ENCODE measurements at regions not wholly inside any gene's neighbourhood (a gene's known extent, or its start where the extent isn't known, plus 50 kb on each side); places are given as distances from the start of the nearest gene placed in this dataset.
A peak's percentile ranks its signal among the peaks of the same experiment; 100 is the strongest.

- Histone ChIP-seq H3K27me3 (ENCODE audit: insufficient read depth, low read length) (no peaks in the 10 kb centered on the region), H3K9me3 (ENCODE audit: control insufficient read depth in 1 of 2, low read length in 2 of 2) (no peaks in the 10 kb centered on the region), H3K4me1 (ENCODE audit: insufficient read depth, low read length) (no peaks in the 10 kb centered on the region), H3K36me3 (ENCODE audit: insufficient read depth, low read length) (no peaks in the 10 kb centered on the region), H3K27ac (ENCODE audit: low read depth, low read length) (no peak overlapping the region), H3K4me3 (ENCODE audit: low read length in 2 of 2) (no peak overlapping the region)
- intact Hi-C loops (cut with micrococcal nuclease) = no loop called here
- no peaks in the 10 kb centered on the region for H3K36me3 Mint-ChIP-seq
- H3K4me3 Mint-ChIP-seq = no peak overlapping the region
- no peaks in the 10 kb centered on the region for H3K27me3 Mint-ChIP-seq
- H3K4me1 Mint-ChIP-seq = no peaks in the 10 kb centered on the region
- peaks cover 0 to 23% (median 5%) of the 10 kb centered on the region in 8 donors for H3K9me3 Mint-ChIP-seq
- no peak overlapping the region for H3K27ac Mint-ChIP-seq
- no peak for DNase-seq
- CTCF ChIA-PET (ENCODE audit: partially characterized antibody) = no interaction called here
- POLR2A ChIA-PET (ENCODE audit: partially characterized antibody) = no interaction called here
Measured at GRCh38 chr9:29691758-29692407, 2118.6 kb upstream of the C9orf72 start.

GRCh38 chr9:29697011-29697410 lies 2123.7 kb upstream of the C9orf72 start:
- no peak overlapping the region for H3K4me3 Mint-ChIP-seq
- ChIA-PET CTCF (ENCODE audit: partially characterized antibody) (no interaction called here), POLR2A (ENCODE audit: partially characterized antibody) (no interaction called here)
- no peak for DNase-seq
- no peaks in the 10 kb centered on the region for H3K9me3 ChIP-seq (ENCODE audit: control insufficient read depth in 1 of 2, low read length in 2 of 2)
- peaks cover 0 to 13% (median 4%) of the 10 kb centered on the region in 8 donors for H3K9me3 Mint-ChIP-seq
- H3K27ac Mint-ChIP-seq = no peak overlapping the region
- H3K4me3 ChIP-seq (ENCODE audit: low read length in 2 of 2) = no peak overlapping the region
- no peaks in the 10 kb centered on the region for H3K4me1 Mint-ChIP-seq
- no peak overlapping the region for H3K27ac ChIP-seq (ENCODE audit: low read depth, low read length)
- H3K27me3 Mint-ChIP-seq = no peaks in the 10 kb centered on the region
- H3K36me3 Mint-ChIP-seq = no peaks in the 10 kb centered on the region
- no peaks in the 10 kb centered on the region for H3K4me1 ChIP-seq (ENCODE audit: insufficient read depth, low read length)
- intact Hi-C loops (cut with micrococcal nuclease) = no loop called here
- H3K27me3 ChIP-seq (ENCODE audit: insufficient read depth, low read length) = no peaks in the 10 kb centered on the region
- no peaks in the 10 kb centered on the region for H3K36me3 ChIP-seq (ENCODE audit: insufficient read depth, low read length)

- no peaks in the 10 kb centered on the region for H3K36me3 Mint-ChIP-seq
- no peak for DNase-seq
- H3K9me3 Mint-ChIP-seq = peaks cover 0 to 3% (median 0%) of the 10 kb centered on the region in 8 donors
- H3K27ac Mint-ChIP-seq = peak overlapping the region in 1 of 7 donors; percentile 32
- H3K27ac ChIP-seq (ENCODE audit: low read depth, low read length) = no peak overlapping the region
- H3K27me3 ChIP-seq (ENCODE audit: insufficient read depth, low read length) = no peaks in the 10 kb centered on the region
- no peaks in the 10 kb centered on the region for H3K27me3 Mint-ChIP-seq
- no peak overlapping the region for H3K4me3 ChIP-seq (ENCODE audit: low read length in 2 of 2)
- POLR2A ChIA-PET (ENCODE audit: partially characterized antibody) = no interaction called here
- no peaks in the 10 kb centered on the region for H3K4me1 Mint-ChIP-seq
- H3K4me3 Mint-ChIP-seq = no peak overlapping the region
- H3K9me3 ChIP-seq (ENCODE audit: control insufficient read depth in 1 of 2, low read length in 2 of 2) = no peaks in the 10 kb centered on the region
- intact Hi-C loops (cut with micrococcal nuclease) = no loop called here
- CTCF ChIA-PET (ENCODE audit: partially characterized antibody) = no interaction called here
- H3K36me3 ChIP-seq (ENCODE audit: insufficient read depth, low read length) = no peaks in the 10 kb centered on the region
- no peaks in the 10 kb centered on the region for H3K4me1 ChIP-seq (ENCODE audit: insufficient read depth, low read length)
Measured at GRCh38 chr9:29701559-29701958, 2128.3 kb upstream of the C9orf72 start.

GRCh38 chr9:29701971-29702370 lies 2128.7 kb upstream of the C9orf72 start:
- H3K4me1 Mint-ChIP-seq = no peaks in the 10 kb centered on the region
- CTCF ChIA-PET (ENCODE audit: partially characterized antibody) = no interaction called here
- H3K9me3 Mint-ChIP-seq = peaks cover 0 to 3% (median 0%) of the 10 kb centered on the region in 8 donors
- H3K36me3 Mint-ChIP-seq = no peaks in the 10 kb centered on the region
- no peaks in the 10 kb centered on the region for H3K27me3 Mint-ChIP-seq
- Histone ChIP-seq H3K36me3 (ENCODE audit: insufficient read depth, low read length) (no peaks in the 10 kb centered on the region), H3K27me3 (ENCODE audit: insufficient read depth, low read length) (no peaks in the 10 kb centered on the region), H3K27ac (ENCODE audit: low read depth, low read length) (no peak overlapping the region), H3K4me3 (ENCODE audit: low read length in 2 of 2) (no peak overlapping the region), H3K9me3 (ENCODE audit: control insufficient read depth in 1 of 2, low read length in 2 of 2) (no peaks in the 10 kb centered on the region), H3K4me1 (ENCODE audit: insufficient read depth, low read length) (no peaks in the 10 kb centered on the region)
- no peak for DNase-seq
- no peak overlapping the region for H3K4me3 Mint-ChIP-seq
- intact Hi-C loops (cut with micrococcal nuclease) = no loop called here
- POLR2A ChIA-PET (ENCODE audit: partially characterized antibody) = no interaction called here
- no peak overlapping the region for H3K27ac Mint-ChIP-seq

- H3K27ac ChIP-seq (ENCODE audit: low read depth, low read length) = no peak overlapping the region
- intact Hi-C loops (cut with micrococcal nuclease) = no loop called here
- H3K27me3 Mint-ChIP-seq = no peaks in the 10 kb centered on the region
- ChIA-PET CTCF (ENCODE audit: partially characterized antibody) (no interaction called here), POLR2A (ENCODE audit: partially characterized antibody) (no interaction called here)
- no peak overlapping the region for H3K4me3 Mint-ChIP-seq
- no peak for DNase-seq
- H3K27ac Mint-ChIP-seq = no peak overlapping the region
- H3K4me1 Mint-ChIP-seq = no peaks in the 10 kb centered on the region
- H3K4me3 ChIP-seq (ENCODE audit: low read length in 2 of 2) = no peak overlapping the region
- H3K4me1 ChIP-seq (ENCODE audit: insufficient read depth, low read length) = no peaks in the 10 kb centered on the region
- H3K36me3 Mint-ChIP-seq = no peaks in the 10 kb centered on the region
- no peaks in the 10 kb centered on the region for H3K27me3 ChIP-seq (ENCODE audit: insufficient read depth, low read length)
- H3K9me3 ChIP-seq (ENCODE audit: control insufficient read depth in 1 of 2, low read length in 2 of 2) = no peaks in the 10 kb centered on the region
- peaks cover 0 to 4% (median under 1%) of the 10 kb centered on the region in 8 donors for H3K9me3 Mint-ChIP-seq
- H3K36me3 ChIP-seq (ENCODE audit: insufficient read depth, low read length) = no peaks in the 10 kb centered on the region
Measured at GRCh38 chr9:29714860-29715259, 2141.6 kb upstream of the C9orf72 start.

DNA sequence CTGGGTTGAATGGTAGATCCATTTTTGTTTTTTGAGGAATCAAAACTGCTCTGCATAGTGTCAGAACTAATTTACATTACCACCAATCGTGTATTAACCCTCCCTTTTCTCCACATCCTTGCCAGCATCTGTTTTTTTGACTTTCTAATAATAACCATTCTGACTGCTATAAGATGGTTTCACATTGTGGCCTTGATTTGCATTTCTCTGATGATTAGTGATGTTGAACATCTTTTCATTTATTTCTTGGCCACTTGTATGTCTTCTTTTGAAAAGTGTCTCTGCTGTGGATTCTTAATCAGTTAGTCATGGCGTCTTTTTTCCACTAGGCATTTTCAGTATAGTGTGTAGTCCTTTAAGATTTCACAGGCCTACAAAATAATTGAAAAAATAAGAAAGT lies 2144.3 kb upstream of the C9orf72 start:
- Mint-ChIP-seq H3K27me3 (no peaks in the 10 kb centered on the region), H3K27ac (no peak overlapping the region), H3K4me1 (no peaks in the 10 kb centered on the region), H3K9me3 (peaks cover 0 to 7% (median 2%) of the 10 kb centered on the region in 8 donors), H3K36me3 (no peaks in the 10 kb centered on the region), H3K4me3 (no peak overlapping the region)
- no peaks in the 10 kb centered on the region for H3K9me3 ChIP-seq (ENCODE audit: control insufficient read depth in 1 of 2, low read length in 2 of 2)
- ChIA-PET CTCF (ENCODE audit: partially characterized antibody) (no interaction called here), POLR2A (ENCODE audit: partially characterized antibody) (no interaction called here)
- no peak for DNase-seq
- no peak overlapping the region for H3K27ac ChIP-seq (ENCODE audit: low read depth, low read length)
- H3K27me3 ChIP-seq (ENCODE audit: insufficient read depth, low read length) = no peaks in the 10 kb centered on the region
- intact Hi-C loops (cut with micrococcal nuclease) = no loop called here
- H3K4me1 ChIP-seq (ENCODE audit: insufficient read depth, low read length) = no peaks in the 10 kb centered on the region
- H3K36me3 ChIP-seq (ENCODE audit: insufficient read depth, low read length) = no peaks in the 10 kb centered on the region
- H3K4me3 ChIP-seq (ENCODE audit: low read length in 2 of 2) = no peak overlapping the region

GRCh38 chr9:29730163-29730562 lies 2156.9 kb upstream of the C9orf72 start:
- H3K27me3 Mint-ChIP-seq = peaks cover 0 to 2% of the 10 kb centered on the region in 2 donors
- H3K9me3 Mint-ChIP-seq = peaks cover 3 to 19% (median 7%) of the 10 kb centered on the region in 8 donors
- intact Hi-C loops (cut with micrococcal nuclease) = no loop called here

DNA sequence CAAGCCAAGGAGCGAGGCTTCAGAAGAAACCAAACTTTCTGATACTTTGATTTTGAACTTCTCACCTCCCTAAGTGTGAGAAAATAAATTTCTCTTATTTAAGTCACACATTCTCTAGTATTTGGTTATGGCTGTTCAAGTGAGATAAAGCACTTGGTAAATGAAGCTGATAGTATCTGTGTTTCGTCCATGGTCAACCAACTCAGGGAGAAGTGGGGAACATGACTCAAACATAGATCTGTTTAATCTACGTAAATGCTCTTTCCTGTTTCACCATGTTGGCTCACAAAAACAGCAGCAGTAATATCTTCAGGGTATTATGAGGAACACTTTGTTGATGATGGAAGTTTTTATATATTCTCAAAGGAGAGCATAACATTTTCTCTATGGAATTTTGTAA lies 2167.2 kb upstream of the C9orf72 start:
- Mint-ChIP-seq H3K4me3 (no peak overlapping the region), H3K9me3 (peaks cover 0 to 14% (median 6%) of the 10 kb centered on the region in 8 donors), H3K27me3 (no peaks in the 10 kb centered on the region), H3K36me3 (peaks cover 0 to 4% of the 10 kb centered on the region in 2 donors), H3K4me1 (no peaks in the 10 kb centered on the region), H3K27ac (no peak overlapping the region)
- intact Hi-C loops (cut with micrococcal nuclease) = no loop called here
- H3K4me3 ChIP-seq (ENCODE audit: low read length in 2 of 2) = no peak overlapping the region
- no peak for DNase-seq
- ChIA-PET POLR2A (ENCODE audit: partially characterized antibody) (no interaction called here), CTCF (ENCODE audit: partially characterized antibody) (no interaction called here)
- no peaks in the 10 kb centered on the region for H3K4me1 ChIP-seq (ENCODE audit: insufficient read depth, low read length)
- H3K36me3 ChIP-seq (ENCODE audit: insufficient read depth, low read length) = no peaks in the 10 kb centered on the region
- no peaks in the 10 kb centered on the region for H3K9me3 ChIP-seq (ENCODE audit: control insufficient read depth in 1 of 2, low read length in 2 of 2)
- no peaks in the 10 kb centered on the region for H3K27me3 ChIP-seq (ENCODE audit: insufficient read depth, low read length)
- no peak overlapping the region for H3K27ac ChIP-seq (ENCODE audit: low read depth, low read length)

More at GRCh38 chr9:29730163-29730562, 2156.9 kb upstream of the C9orf72 start:
- Mint-ChIP-seq H3K36me3 (no peaks in the 10 kb centered on the region), H3K4me1 (no peaks in the 10 kb centered on the region), H3K27ac (peak overlapping the region in 1 of 7 donors; percentile 3), H3K4me3 (no peak overlapping the region)
- no peaks in the 10 kb centered on the region for H3K27me3 ChIP-seq (ENCODE audit: insufficient read depth, low read length)
- H3K27ac ChIP-seq (ENCODE audit: low read depth, low read length) = no peak overlapping the region
- no peaks in the 10 kb centered on the region for H3K4me1 ChIP-seq (ENCODE audit: insufficient read depth, low read length)
- no peaks in the 10 kb centered on the region for H3K36me3 ChIP-seq (ENCODE audit: insufficient read depth, low read length)
- DNase-seq = no peak
- H3K9me3 ChIP-seq (ENCODE audit: control insufficient read depth in 1 of 2, low read length in 2 of 2) = no peaks in the 10 kb centered on the region
- H3K4me3 ChIP-seq (ENCODE audit: low read length in 2 of 2) = no peak overlapping the region
- POLR2A ChIA-PET (ENCODE audit: partially characterized antibody) = no interaction called here
- CTCF ChIA-PET (ENCODE audit: partially characterized antibody) = no interaction called here

All from CD4-positive, alpha-beta memory T cell (primary cell).